ENCODE measurements at regions not wholly inside any gene's neighbourhood (a gene's known extent, or its start where the extent isn't known, plus 50 kb on each side); places are given as distances from the start of the nearest gene placed in this dataset.

- Mint-ChIP-seq H3K4me3 (no peak overlapping the region), H3K9me3 (no peaks in the 10 kb centered on the region), H3K4me1 (peaks cover 22% of the 10 kb centered on the region), H3K27ac (no peak overlapping the region), H3K36me3 (no peaks in the 10 kb centered on the region), H3K27me3 (ENCODE audit: low read depth) (no peaks in the 10 kb centered on the region)
- TF ChIP-seq CTCF (IDR thresholded peaks at IDR 0.05; ENCODE audit: unreplicated experiment) = no peak
- no peak for DNase-seq (ENCODE audit: low spot score in 2 of 2, unreplicated experiment in 2 of 2)
Measured at GRCh38 chr18:27793013-27793785, 383.7 kb downstream of the CDH2 start.

DNA sequence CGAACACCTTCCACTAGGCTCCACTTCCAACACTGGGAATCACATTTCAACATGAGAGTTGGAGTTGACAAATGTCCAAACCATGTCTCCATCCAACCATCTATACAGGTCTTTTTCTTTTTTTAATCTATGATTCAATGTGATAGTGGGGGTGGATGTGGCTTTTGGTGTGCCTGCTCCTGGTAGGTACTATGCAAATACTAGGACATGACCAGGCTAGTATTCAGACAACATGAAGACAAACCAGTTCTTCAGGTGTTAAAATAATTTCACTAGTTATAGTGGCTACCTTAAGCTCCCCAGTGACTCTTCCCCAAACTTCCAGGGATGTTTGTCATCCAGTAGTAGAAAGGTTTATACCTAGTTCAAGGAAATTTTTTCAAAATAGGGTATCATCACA, 387.5 kb downstream of the CDH2 start:
- H3K4me1 Mint-ChIP-seq = peaks cover 15% of the 10 kb centered on the region
- no peaks in the 10 kb centered on the region for H3K36me3 Mint-ChIP-seq
- H3K27ac Mint-ChIP-seq = no peak overlapping the region
- no peak for DNase-seq (ENCODE audit: low spot score in 2 of 2, unreplicated experiment in 2 of 2)
- no peak for TF ChIP-seq CTCF (IDR thresholded peaks at IDR 0.05; ENCODE audit: unreplicated experiment)
- no peaks in the 10 kb centered on the region for H3K9me3 Mint-ChIP-seq
- no peaks in the 10 kb centered on the region for H3K27me3 Mint-ChIP-seq (ENCODE audit: low read depth)
- H3K4me3 Mint-ChIP-seq = no peak overlapping the region

DNA sequence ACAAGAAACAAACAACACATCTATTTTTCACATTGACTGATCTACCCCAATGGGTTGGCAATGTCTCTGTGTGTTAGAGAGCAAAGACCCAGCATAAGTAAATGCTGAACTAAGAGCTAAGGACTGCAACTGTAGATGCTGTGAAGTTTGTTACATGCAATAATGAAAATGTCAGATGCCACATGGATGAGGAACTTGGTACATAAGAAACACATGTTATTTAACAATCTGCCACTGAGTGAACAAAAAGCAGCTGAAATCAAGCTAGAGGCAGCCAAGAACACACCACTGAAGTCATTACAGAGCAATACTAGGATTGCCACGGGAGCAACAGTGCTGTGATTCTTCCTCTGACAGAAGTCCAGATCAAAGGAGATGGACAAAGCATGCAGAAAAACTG, 389.4 kb downstream of the CDH2 start:
- no peaks in the 10 kb centered on the region for H3K9me3 Mint-ChIP-seq
- H3K27me3 Mint-ChIP-seq (ENCODE audit: low read depth) = no peaks in the 10 kb centered on the region
- TF ChIP-seq CTCF (IDR thresholded peaks at IDR 0.05; ENCODE audit: unreplicated experiment) = no peak
- no peaks in the 10 kb centered on the region for H3K36me3 Mint-ChIP-seq
- no peak overlapping the region for H3K27ac Mint-ChIP-seq
- H3K4me3 Mint-ChIP-seq = no peak overlapping the region
- no peak for DNase-seq (ENCODE audit: low spot score in 2 of 2, unreplicated experiment in 2 of 2)
- peaks cover 6% of the 10 kb centered on the region for H3K4me1 Mint-ChIP-seq

DNA sequence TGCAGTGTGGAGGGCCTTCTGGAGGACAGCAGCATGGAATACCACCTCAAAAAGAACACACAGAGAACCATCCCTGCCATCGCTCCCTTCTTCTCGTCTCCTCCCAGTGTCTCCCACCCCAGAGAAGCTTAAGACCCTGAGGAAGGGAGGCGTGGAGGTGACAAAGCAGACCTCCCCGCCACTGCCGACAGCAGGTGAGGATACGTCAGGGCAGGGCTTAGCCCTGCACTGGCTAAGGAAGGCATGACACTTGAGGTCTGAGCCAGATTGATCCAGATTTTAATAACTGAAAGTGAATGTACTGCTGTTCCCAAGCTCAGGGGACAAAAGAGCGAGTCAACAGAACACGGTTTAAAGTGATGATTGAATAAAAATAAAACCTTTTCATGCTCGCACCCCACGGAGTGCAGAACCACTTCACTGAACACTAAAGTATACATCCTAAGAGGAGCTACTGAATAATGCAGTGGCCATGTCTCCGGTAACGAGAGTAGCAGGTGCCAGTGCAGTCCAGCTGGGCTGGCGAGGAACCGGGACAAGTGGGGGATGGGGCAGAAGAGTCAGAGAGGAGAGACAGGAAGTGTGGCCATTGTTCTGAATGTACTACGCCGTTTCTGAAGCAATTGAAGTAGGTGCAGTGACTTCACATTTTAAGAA, 391.0 kb downstream of the CDH2 start:
- no peak for DNase-seq (ENCODE audit: low spot score in 2 of 2, unreplicated experiment in 2 of 2)
- no peak for TF ChIP-seq CTCF (IDR thresholded peaks at IDR 0.05; ENCODE audit: unreplicated experiment)
- no peak overlapping the region for H3K27ac Mint-ChIP-seq
- no peaks in the 10 kb centered on the region for H3K9me3 Mint-ChIP-seq
- no peak overlapping the region for H3K4me3 Mint-ChIP-seq
- no peaks in the 10 kb centered on the region for H3K27me3 Mint-ChIP-seq (ENCODE audit: low read depth)
- H3K36me3 Mint-ChIP-seq = no peaks in the 10 kb centered on the region
- peaks cover 6% of the 10 kb centered on the region for H3K4me1 Mint-ChIP-seq

DNA sequence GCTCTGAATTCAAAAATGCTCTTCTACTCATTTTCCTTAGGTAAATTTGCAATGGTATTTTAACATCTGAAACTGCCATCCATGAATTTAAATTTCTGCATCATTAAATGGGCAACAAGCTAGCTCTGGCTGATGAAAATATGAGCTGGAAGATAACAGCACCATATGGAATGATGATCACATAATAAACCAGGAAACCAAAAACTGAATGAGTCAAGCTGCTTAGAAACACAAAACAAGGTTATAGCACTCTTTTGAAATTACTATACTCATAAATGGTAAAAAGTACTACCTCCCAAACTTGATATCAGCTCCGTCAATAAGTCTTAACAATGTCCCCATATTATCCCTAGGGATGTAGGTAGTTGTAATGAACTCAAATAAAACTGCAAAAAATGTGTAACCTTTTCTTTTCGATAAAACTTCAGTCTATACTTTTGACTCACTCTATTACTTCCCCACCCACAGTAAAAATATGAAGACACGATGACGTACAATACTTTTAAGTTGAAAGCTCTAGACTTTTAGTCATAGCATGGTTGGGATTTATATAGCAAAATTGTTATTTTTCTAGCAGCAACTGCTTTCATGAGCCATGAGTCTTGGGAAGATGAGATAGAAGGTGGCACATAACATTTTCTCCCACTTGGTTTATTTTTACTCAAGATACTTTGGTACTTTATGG, 396.7 kb downstream of the CDH2 start:
- Mint-ChIP-seq H3K27ac (no peak overlapping the region), H3K4me1 (no peaks in the 10 kb centered on the region)
- DNase-seq (ENCODE audit: low spot score in 2 of 2, unreplicated experiment in 2 of 2) = no peak

More for the DNA sequence above, 396.7 kb downstream of the CDH2 start:
- H3K4me3 Mint-ChIP-seq = no peak overlapping the region
- no peaks in the 10 kb centered on the region for H3K9me3 Mint-ChIP-seq
- TF ChIP-seq CTCF (IDR thresholded peaks at IDR 0.05; ENCODE audit: unreplicated experiment) = no peak
- H3K36me3 Mint-ChIP-seq = no peaks in the 10 kb centered on the region
- H3K27me3 Mint-ChIP-seq (ENCODE audit: low read depth) = no peaks in the 10 kb centered on the region

Measured in mesothelial cell of epicardium (in vitro differentiated cells).